Testis (tissue), 2 donors: ENCODE measurements at regions not wholly inside any gene's neighbourhood (a gene's known extent, or its start where the extent isn't known, plus 50 kb on each side); places are given as distances from the start of the nearest gene placed in this dataset.
A peak's percentile ranks its signal among the peaks of the same experiment; 100 is the strongest.

Experiments
- DNase-seq: peaks from one replicate; pipeline ENCODE4 v3.0.0-alpha.2; 2019
- H3K27ac ChIP-seq, 2 donors: fragments of 200-600 bp; sonication (generic); one replicate each; pipeline ENCODE4 v1.5.1; 2019
- H3K27me3 ChIP-seq: fragments of 200-600 bp; sonication (generic); one replicate; pipeline ENCODE4 v1.5.1; 2019
- H3K36me3 ChIP-seq: fragments of 200-600 bp; sonication (generic); one replicate; pipeline ENCODE4 v1.5.1; 2017; ENCODE audit warnings: low read depth; ENCODE audit errors: missing control alignments
- H3K4me1 ChIP-seq: fragments of 200-600 bp; sonication (generic); one replicate; pipeline ENCODE4 v1.5.1; 2019
- H3K4me3 ChIP-seq, 2 donors: fragments of 200-600 bp; sonication (generic); one replicate each; pipeline ENCODE4 v1.5.1; 2017 to 2019
- H3K9me3 ChIP-seq: fragments of 200-600 bp; sonication (generic); one replicate; pipeline ENCODE4 v1.5.1; 2017
- CTCF ChIP-seq, 3 experiments: fragments of 450-650 bp in 2 of 3; fragments of 200-600 bp in 1 of 3; sonication (generic) in 1 of 3; IDR thresholded peaks; one replicate each; pipeline ENCODE4 v1.5.1; 2016 to 2019; ENCODE audit warnings: antibody characterized with exemption in 3 of 3, mild to moderate bottlenecking in 2 of 3, moderate library complexity in 1 of 3
- POLR2A ChIP-seq: fragments of 450-650 bp; IDR thresholded peaks from one replicate; pipeline ENCODE4 v1.6.1; 2017; ENCODE audit warnings: antibody characterized with exemption, mild to moderate bottlenecking, moderate library complexity
- WGBS, 2 donors: methylation state at CpG; one replicate each; pipeline ENCODE4 v1.1.5; 2018; 5-methylcytosine and 5-hydroxymethylcytosine counted together
- intact Hi-C: fragments of 100-400 bp; cut with DNase I; formaldehyde crosslinking; loops from one replicate; pipeline ENCODE4 v1.15.1; 2023; ENCODE audit warnings: low total_unique reads

DNA sequence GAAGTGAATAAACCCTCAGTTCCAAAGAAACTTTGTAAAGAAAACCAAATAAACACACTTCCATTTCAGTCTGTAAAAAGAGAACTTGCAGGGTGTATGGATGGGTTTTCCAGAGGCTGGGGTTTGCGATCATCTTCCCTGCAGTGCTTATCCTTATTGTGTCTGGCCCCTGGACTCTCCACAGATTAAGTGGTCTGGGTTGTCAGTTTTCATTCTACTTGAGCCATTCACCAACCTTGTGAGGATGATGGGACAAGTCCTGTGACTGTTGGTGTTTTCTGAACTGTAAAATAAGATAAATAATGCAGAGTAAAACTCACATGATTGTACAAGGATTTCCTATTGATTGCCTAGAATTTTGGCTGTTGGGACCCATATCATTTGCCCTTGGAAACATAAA lies 166.1 kb upstream of the MOCS2 start:
- H3K4me1 ChIP-seq: no peaks in the 10 kb centered on the region
- no peak overlapping the region for H3K4me3 ChIP-seq
- DNase-seq: no peak
- H3K9me3 ChIP-seq: no peaks in the 10 kb centered on the region
- intact Hi-C loops: no loop called here
- H3K27ac ChIP-seq: no peak overlapping the region
- no peaks in the 10 kb centered on the region for H3K27me3 ChIP-seq
- TF ChIP-seq CTCF (IDR thresholded peaks at IDR 0.05) (no peak), POLR2A (no peak)
- WGBS, 2 donors: 82 to 92% methylated on average over 1 of the region's 1 CpG
- no peaks in the 10 kb centered on the region for H3K36me3 ChIP-seq

DNA sequence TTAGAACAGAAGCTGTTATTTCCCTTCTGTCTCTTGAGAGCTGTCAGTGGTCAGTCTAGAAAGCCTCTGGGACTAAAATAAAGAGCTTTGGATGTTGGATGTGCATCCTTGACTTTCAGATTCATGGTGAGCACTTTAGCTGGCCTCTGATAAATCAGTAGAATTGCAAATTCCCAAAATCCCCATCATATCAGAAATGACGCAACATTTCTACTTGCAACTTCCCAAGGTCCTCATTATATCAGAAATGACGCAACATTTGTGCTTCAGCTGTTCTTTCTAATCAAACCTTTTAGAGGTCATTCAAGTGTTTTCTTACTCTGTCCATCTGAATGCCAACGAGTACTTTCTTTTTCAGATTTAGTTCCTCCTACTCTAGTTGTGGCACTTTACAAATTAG lies 167.3 kb upstream of the MOCS2 start:
- no peak overlapping the region for H3K4me3 ChIP-seq
- H3K27me3 ChIP-seq: no peaks in the 10 kb centered on the region
- DNase-seq: no peak
- H3K36me3 ChIP-seq: no peaks in the 10 kb centered on the region
- H3K27ac ChIP-seq: peak overlapping the region in 1 of 2 donors; percentile 64
- no peaks in the 10 kb centered on the region for H3K9me3 ChIP-seq
- intact Hi-C loops: no loop called here
- no peak for TF ChIP-seq CTCF (IDR thresholded peaks at IDR 0.05)
- no peak for TF ChIP-seq POLR2A
- 28 to 53% methylated on average over 3 of the region's 3 CpGs for WGBS, 2 donors
- no peaks in the 10 kb centered on the region for H3K4me1 ChIP-seq

DNA sequence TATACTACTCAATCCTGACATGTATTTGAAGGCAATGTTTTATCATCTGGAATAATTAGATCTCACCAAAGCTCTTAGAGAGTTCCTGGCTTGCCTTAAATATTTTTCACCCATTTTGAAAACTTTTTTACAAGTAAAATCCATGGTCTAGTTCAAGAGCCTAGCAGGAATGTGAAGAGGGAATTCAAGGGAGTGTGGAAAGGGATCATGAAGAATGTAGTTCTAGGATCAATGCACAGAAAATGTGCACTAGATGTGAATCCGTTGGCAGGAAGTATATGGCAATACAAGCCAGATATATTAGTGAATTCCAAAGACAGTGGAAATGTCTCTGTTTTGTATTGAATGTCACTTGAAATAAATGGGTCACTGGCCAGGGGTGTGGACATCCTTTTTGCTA lies 167.9 kb upstream of the MOCS2 start:
- intact Hi-C loops: no loop called here
- 65 to 67% methylated on average over 1 of the region's 1 CpG for WGBS, 2 donors
- H3K27me3 ChIP-seq: no peaks in the 10 kb centered on the region
- no peaks in the 10 kb centered on the region for H3K4me1 ChIP-seq
- TF ChIP-seq CTCF (IDR thresholded peaks at IDR 0.05) (no peak), POLR2A (no peak)
- no peak for DNase-seq
- H3K4me3 ChIP-seq: no peak overlapping the region
- no peaks in the 10 kb centered on the region for H3K9me3 ChIP-seq
- peak overlapping the region in 1 of 2 donors; percentile 41 for H3K27ac ChIP-seq
- no peaks in the 10 kb centered on the region for H3K36me3 ChIP-seq

DNA sequence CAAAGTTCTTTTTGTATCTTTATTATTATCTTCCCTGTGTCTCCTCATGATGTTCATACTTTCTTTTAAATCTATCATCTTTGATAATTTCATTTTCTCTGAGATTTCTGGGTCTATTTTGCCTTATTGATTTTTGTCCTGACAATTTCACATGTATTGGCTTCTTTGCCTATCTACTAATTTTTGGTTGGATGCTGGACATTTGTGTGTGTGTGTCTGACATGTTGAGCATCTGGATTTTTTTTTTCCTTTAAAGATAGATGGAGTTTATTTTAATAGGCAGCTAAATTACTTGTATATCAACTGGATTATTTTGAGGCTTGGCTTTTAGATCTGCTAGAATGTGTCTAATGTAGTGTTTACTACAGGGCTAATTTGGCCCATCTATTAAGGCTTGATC lies 178.0 kb upstream of the MOCS2 start:
- H3K9me3 ChIP-seq: no peaks in the 10 kb centered on the region
- intact Hi-C loops: no loop called here
- no peak overlapping the region for H3K27ac ChIP-seq
- no peak for TF ChIP-seq CTCF (IDR thresholded peaks at IDR 0.05)
- TF ChIP-seq POLR2A: no peak
- no peaks in the 10 kb centered on the region for H3K27me3 ChIP-seq
- DNase-seq: no peak
- H3K36me3 ChIP-seq: no peaks in the 10 kb centered on the region
- peaks cover 3% of the 10 kb centered on the region for H3K4me1 ChIP-seq
- no peak overlapping the region for H3K4me3 ChIP-seq

DNA sequence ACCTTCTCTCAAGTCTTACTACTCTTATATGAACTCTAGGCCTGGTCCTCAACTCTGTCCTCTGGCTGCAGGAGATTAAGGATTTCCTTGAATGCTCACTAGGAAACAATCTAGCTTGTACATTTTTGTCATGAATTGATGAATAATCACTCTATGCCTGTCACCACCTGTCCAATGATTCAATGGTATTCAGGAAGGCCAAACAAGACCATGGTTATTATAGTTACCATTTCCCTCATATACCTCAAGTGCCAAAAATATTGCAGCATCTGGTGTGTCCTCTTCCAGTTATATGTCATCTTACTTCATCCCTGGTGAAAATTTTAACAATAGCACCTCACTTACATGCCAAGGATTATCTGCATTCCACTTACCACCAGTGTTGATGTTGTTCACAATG lies 179.0 kb upstream of the MOCS2 start:
- Histone ChIP-seq H3K27me3 (no peaks in the 10 kb centered on the region), H3K9me3 (no peaks in the 10 kb centered on the region), H3K36me3 (no peaks in the 10 kb centered on the region), H3K27ac (no peak overlapping the region), H3K4me3 (no peak overlapping the region), H3K4me1 (peaks cover 3% of the 10 kb centered on the region)
- TF ChIP-seq CTCF (IDR thresholded peaks at IDR 0.05) (no peak), POLR2A (no peak)
- intact Hi-C loops: no loop called here
- DNase-seq: no peak
